Trophoblast cell (in vitro differentiated cells and primary cell): ENCODE measurements at regions not wholly inside any gene's neighbourhood (a gene's known extent, or its start where the extent isn't known, plus 50 kb on each side); places are given as distances from the start of the nearest gene placed in this dataset.

Experiments
- DNase-seq, 2 donors: peaks; one replicate each; pipeline ENCODE4 v3.0.0-alpha.2; 2016
- H2AFZ ChIP-seq: 2 replicates; pipeline ENCODE4 v1.6.1; 2013; ENCODE audit warnings: low read length, moderate library complexity, mild to moderate bottlenecking; ENCODE audit not compliant: insufficient read depth, poor library complexity
- H2AK5ac ChIP-seq: 2 replicates; pipeline ENCODE4 v1.6.1; 2013; ENCODE audit warnings: mild to moderate bottlenecking, low read length
- H2BK120ac ChIP-seq: 2 replicates; pipeline ENCODE4 v1.6.1; 2013; ENCODE audit warnings: low read length, mild to moderate bottlenecking, moderate library complexity; ENCODE audit not compliant: insufficient read depth, poor library complexity
- H2BK12ac ChIP-seq: 2 replicates; pipeline ENCODE4 v1.6.1; 2013; ENCODE audit warnings: mild to moderate bottlenecking, low read length, moderate library complexity
- H2BK5ac ChIP-seq: 2 replicates; pipeline ENCODE4 v1.6.1; 2013; ENCODE audit warnings: low read length, low read depth, moderate library complexity, mild to moderate bottlenecking; ENCODE audit not compliant: poor library complexity
- H3K14ac ChIP-seq: 2 replicates; pipeline ENCODE4 v1.6.1; 2013; ENCODE audit warnings: mild to moderate bottlenecking, low read length
- H3K18ac ChIP-seq: 2 replicates; pipeline ENCODE4 v1.6.1; 2013; ENCODE audit warnings: mild to moderate bottlenecking, low read length
- H3K23ac ChIP-seq: 2 replicates; pipeline ENCODE4 v1.6.1; 2013; ENCODE audit warnings: low read length
- H3K27ac ChIP-seq: 2 replicates; pipeline ENCODE4 v1.5.1; 2013; ENCODE audit warnings: low read depth, mild to moderate bottlenecking, inconsistent platforms, low read length, moderate library complexity
- H3K27me3 ChIP-seq: 2 replicates; pipeline ENCODE4 v1.6.1; 2013; ENCODE audit warnings: inconsistent platforms, mild to moderate bottlenecking, low read length, moderate library complexity; ENCODE audit not compliant: insufficient read depth
- H3K36me3 ChIP-seq, 2 experiments: 1 replicate in 1 of 2; 2 replicates in 1 of 2; pipeline ENCODE4 v1.6.1; 2013; ENCODE audit warnings: low read length in 2 of 2, mild to moderate bottlenecking in 2 of 2, moderate library complexity in 1 of 2; ENCODE audit not compliant: insufficient read depth in 2 of 2, control insufficient read depth in 1 of 2
- H3K4ac ChIP-seq: 2 replicates; pipeline ENCODE4 v1.6.1; 2013; ENCODE audit warnings: low read depth, mild to moderate bottlenecking, low read length, moderate library complexity
- H3K4me1 ChIP-seq, 2 experiments: 1 replicate in 1 of 2; 2 replicates in 1 of 2; pipeline ENCODE4 v1.6.1; 2013; ENCODE audit warnings: low read length in 2 of 2, mild to moderate bottlenecking in 2 of 2, moderate library complexity in 1 of 2; ENCODE audit not compliant: insufficient read depth in 2 of 2, control insufficient read depth in 1 of 2
- H3K4me2 ChIP-seq: 2 replicates; pipeline ENCODE4 v1.6.1; 2013; ENCODE audit warnings: inconsistent platforms, mild to moderate bottlenecking, low read length, moderate library complexity
- H3K4me3 ChIP-seq: 2 replicates; pipeline ENCODE4 v1.5.1; 2013; ENCODE audit warnings: mild to moderate bottlenecking, low read depth, low read length, inconsistent platforms
- H3K79me1 ChIP-seq: one replicate; pipeline ENCODE4 v1.6.1; 2013; ENCODE audit warnings: low read length
- H3K79me2 ChIP-seq: 2 replicates; pipeline ENCODE4 v1.6.1; 2013; ENCODE audit warnings: low read length, mild to moderate bottlenecking; ENCODE audit not compliant: control insufficient read depth, insufficient read depth, poor library complexity
- H3K9ac ChIP-seq: 2 replicates; pipeline ENCODE4 v1.6.1; 2013; ENCODE audit warnings: mild to moderate bottlenecking, low read length
- H3K9me3 ChIP-seq: 2 replicates; pipeline ENCODE4 v1.6.1; 2013; ENCODE audit warnings: low read depth, mild to moderate bottlenecking, control low read depth, inconsistent platforms, low read length; ENCODE audit not compliant: insufficient read depth
- H4K12ac ChIP-seq: 2 replicates; pipeline ENCODE4 v1.6.1; 2013; ENCODE audit warnings: low read depth, mild to moderate bottlenecking, low read length, moderate library complexity
- H4K8ac ChIP-seq: 2 replicates; pipeline ENCODE4 v1.6.1; 2013; ENCODE audit warnings: low read depth, mild to moderate bottlenecking, low read length, moderate library complexity
- H4K91ac ChIP-seq: one replicate; pipeline ENCODE4 v1.6.1; 2013; ENCODE audit warnings: low read depth, mild to moderate bottlenecking, low read length, moderate library complexity
- WGBS: extraction: QIAGEN DNeasy Blood & Tissue Kit; methylation state at CpG from one replicate; pipeline ENCODE4 v1.1.7; 2013; ENCODE audit warnings: missing lambda C conversion rate; ENCODE audit not compliant: insufficient read length, insufficient coverage; ENCODE audit errors: extremely low coverage; 5-methylcytosine and 5-hydroxymethylcytosine counted together

- no peak overlapping the region for H3K23ac ChIP-seq
- no peak overlapping the region for H2AK5ac ChIP-seq
- WGBS: no CpG with 5 or more reads among the region's 12 CpGs
- no peaks in the 10 kb centered on the region for H3K79me2 ChIP-seq
- DNase-seq: no peak
- H3K4me2 ChIP-seq: no peak overlapping the region
- H3K4me1 ChIP-seq: no peaks in the 10 kb centered on the region
- no peak overlapping the region for H3K14ac ChIP-seq
- H3K36me3 ChIP-seq: no peaks in the 10 kb centered on the region
- H2AFZ ChIP-seq: no peak overlapping the region
- H4K91ac ChIP-seq: no peak overlapping the region
- H2BK120ac ChIP-seq: no peak overlapping the region
- H3K9me3 ChIP-seq: no peaks in the 10 kb centered on the region
- no peaks in the 10 kb centered on the region for H3K27me3 ChIP-seq
- no peaks in the 10 kb centered on the region for H3K79me1 ChIP-seq
- no peak overlapping the region for H2BK12ac ChIP-seq
- H3K27ac ChIP-seq: no peak overlapping the region
- H4K12ac ChIP-seq: no peak overlapping the region
- no peak overlapping the region for H3K4ac ChIP-seq
- no peak overlapping the region for H2BK5ac ChIP-seq
- no peak overlapping the region for H3K18ac ChIP-seq
- no peak overlapping the region for H4K8ac ChIP-seq
- no peak overlapping the region for H3K9ac ChIP-seq
- H3K4me3 ChIP-seq: no peak overlapping the region
Observed at GRCh38 chr10:131548176-131548575, 236.7 kb upstream of the TCERG1L start.

- no peak overlapping the region for H3K4me3 ChIP-seq
- no peak overlapping the region for H3K23ac ChIP-seq
- no peak overlapping the region for H3K4ac ChIP-seq
- no peaks in the 10 kb centered on the region for H3K27me3 ChIP-seq
- H3K9ac ChIP-seq: no peak overlapping the region
- no peak overlapping the region for H4K12ac ChIP-seq
- H2BK120ac ChIP-seq: no peak overlapping the region
- H3K14ac ChIP-seq: no peak overlapping the region
- no peak overlapping the region for H2BK12ac ChIP-seq
- no peaks in the 10 kb centered on the region for H3K79me2 ChIP-seq
- H3K36me3 ChIP-seq: no peaks in the 10 kb centered on the region
- H4K91ac ChIP-seq: no peak overlapping the region
- H2AK5ac ChIP-seq: no peak overlapping the region
- H3K4me1 ChIP-seq: no peaks in the 10 kb centered on the region
- no peak for DNase-seq
- no peaks in the 10 kb centered on the region for H3K9me3 ChIP-seq
- no peak overlapping the region for H2AFZ ChIP-seq
- H3K18ac ChIP-seq: no peak overlapping the region
- no CpG with 5 or more reads among the region's 8 CpGs for WGBS
- H3K4me2 ChIP-seq: no peak overlapping the region
- no peak overlapping the region for H2BK5ac ChIP-seq
- H4K8ac ChIP-seq: no peak overlapping the region
- no peak overlapping the region for H3K27ac ChIP-seq
- no peaks in the 10 kb centered on the region for H3K79me1 ChIP-seq
Observed at GRCh38 chr10:131549116-131549515, 237.6 kb upstream of the TCERG1L start.

GRCh38 chr10:131553121-131553520 lies 241.6 kb upstream of the TCERG1L start:
- Histone ChIP-seq H2BK5ac (no peak overlapping the region), H3K27ac (no peak overlapping the region), H3K4me1 (no peaks in the 10 kb centered on the region), H2AFZ (no peak overlapping the region), H3K14ac (no peak overlapping the region), H4K12ac (no peak overlapping the region), H2BK120ac (no peak overlapping the region), H2BK12ac (no peak overlapping the region), H3K18ac (no peak overlapping the region), H4K91ac (no peak overlapping the region), H3K9me3 (peaks cover 1% of the 10 kb centered on the region), H4K8ac (no peak overlapping the region), H3K4ac (no peak overlapping the region), H3K79me1 (no peaks in the 10 kb centered on the region), H2AK5ac (no peak overlapping the region), H3K79me2 (no peaks in the 10 kb centered on the region), H3K27me3 (no peaks in the 10 kb centered on the region), H3K4me3 (no peak overlapping the region), H3K4me2 (no peak overlapping the region), H3K36me3 (no peaks in the 10 kb centered on the region), H3K9ac (no peak overlapping the region), H3K23ac (no peak overlapping the region)
- WGBS: no CpG with 5 or more reads among the region's 6 CpGs
- DNase-seq: no peak

GRCh38 chr10:131553581-131553980 lies 242.1 kb upstream of the TCERG1L start:
- H2BK120ac ChIP-seq: no peak overlapping the region
- H3K14ac ChIP-seq: no peak overlapping the region
- no peaks in the 10 kb centered on the region for H3K4me1 ChIP-seq
- no peaks in the 10 kb centered on the region for H3K27me3 ChIP-seq
- no CpG with 5 or more reads among the region's 8 CpGs for WGBS
- no peak overlapping the region for H3K23ac ChIP-seq
- no peak overlapping the region for H4K91ac ChIP-seq
- H3K36me3 ChIP-seq: no peaks in the 10 kb centered on the region
- DNase-seq: no peak
- no peak overlapping the region for H4K12ac ChIP-seq
- H3K4ac ChIP-seq: no peak overlapping the region
- no peak overlapping the region for H3K4me3 ChIP-seq
- H3K9me3 ChIP-seq: peaks cover 1% of the 10 kb centered on the region
- no peak overlapping the region for H3K18ac ChIP-seq
- H3K27ac ChIP-seq: no peak overlapping the region
- H2BK5ac ChIP-seq: no peak overlapping the region
- no peak overlapping the region for H3K4me2 ChIP-seq
- H3K79me1 ChIP-seq: no peaks in the 10 kb centered on the region
- no peaks in the 10 kb centered on the region for H3K79me2 ChIP-seq
- H3K9ac ChIP-seq: no peak overlapping the region
- H2AK5ac ChIP-seq: no peak overlapping the region
- H2AFZ ChIP-seq: no peak overlapping the region
- no peak overlapping the region for H4K8ac ChIP-seq
- H2BK12ac ChIP-seq: no peak overlapping the region
